ENCODE measurements at regions not wholly inside any gene's neighbourhood (a gene's known extent, or its start where the extent isn't known, plus 50 kb on each side); places are given as distances from the start of the nearest gene placed in this dataset.
"Not testable (repeated sequence)": the region's sequence is repeated elsewhere in the genome, so short reads cannot be mapped to it uniquely, and the experiment has no call there.

- Histone ChIP-seq H3K4me3 (ENCODE audit: low read length in 3 of 3) (no peak overlapping the region), H3K27me3 (ENCODE audit: control insufficient read depth, insufficient read depth, low read length) (no peaks in the 10 kb centered on the region), H3K27ac (ENCODE audit: low read depth in 2 of 2, low read length in 2 of 2) (no peak overlapping the region), H3K9me3 (ENCODE audit: control insufficient read depth in 2 of 3, insufficient read depth in 1 of 3, low read length in 3 of 3) (no peaks in the 10 kb centered on the region), H3K4me1 (ENCODE audit: control insufficient read depth in 2 of 3, insufficient read depth in 2 of 3, low read depth in 1 of 3, low read length in 3 of 3) (no peaks in the 10 kb centered on the region), H3K9ac (ENCODE audit: low read length in 3 of 3) (no peak overlapping the region), H3K36me3 (ENCODE audit: control insufficient read depth in 2 of 3, insufficient read depth in 3 of 3, low read length in 3 of 3) (no peaks in the 10 kb centered on the region)
- intact Hi-C loops (cut with DNase I), result no loop called here
- DNase-seq (no peak), FAIRE-seq (no peak)
- TF ChIP-seq CTCF (IDR thresholded peaks at IDR 0.05; ENCODE audit: borderline replicate concordance, extremely low read depth, insufficient read depth), result no peak
Measured at GRCh38 chr14:80017795-80018194, 193.5 kb downstream of the DIO2 start.

GRCh38 chr14:80010245-80010644 is 201.1 kb downstream of the DIO2 start:
- FAIRE-seq; H3K4me3 ChIP-seq (ENCODE audit: low read length in 3 of 3); H3K9ac ChIP-seq (ENCODE audit: low read length in 3 of 3); DNase-seq; intact Hi-C loops (cut with DNase I); H3K4me1 ChIP-seq (ENCODE audit: control insufficient read depth in 2 of 3, insufficient read depth in 2 of 3, low read depth in 1 of 3, low read length in 3 of 3); H3K27ac ChIP-seq (ENCODE audit: low read depth in 2 of 2, low read length in 2 of 2); H3K9me3 ChIP-seq (ENCODE audit: control insufficient read depth in 2 of 3, insufficient read depth in 1 of 3, low read length in 3 of 3); H3K27me3 ChIP-seq (ENCODE audit: control insufficient read depth, insufficient read depth, low read length); H3K36me3 ChIP-seq (ENCODE audit: control insufficient read depth in 2 of 3, insufficient read depth in 3 of 3, low read length in 3 of 3): not testable (repeated sequence)

- TF ChIP-seq CTCF (IDR thresholded peaks at IDR 0.05; ENCODE audit: borderline replicate concordance, extremely low read depth, insufficient read depth), result no peak
- Histone ChIP-seq H3K36me3 (ENCODE audit: control insufficient read depth in 2 of 3, insufficient read depth in 3 of 3, low read length in 3 of 3) (no peaks in the 10 kb centered on the region), H3K27me3 (ENCODE audit: control insufficient read depth, insufficient read depth, low read length) (no peaks in the 10 kb centered on the region), H3K9me3 (ENCODE audit: control insufficient read depth in 2 of 3, insufficient read depth in 1 of 3, low read length in 3 of 3) (no peaks in the 10 kb centered on the region), H3K4me1 (ENCODE audit: control insufficient read depth in 2 of 3, insufficient read depth in 2 of 3, low read depth in 1 of 3, low read length in 3 of 3) (no peaks in the 10 kb centered on the region), H3K27ac (ENCODE audit: low read depth in 2 of 2, low read length in 2 of 2) (no peak overlapping the region), H3K4me3 (ENCODE audit: low read length in 3 of 3) (no peak overlapping the region), H3K9ac (ENCODE audit: low read length in 3 of 3) (no peak overlapping the region)
- intact Hi-C loops (cut with DNase I), result no loop called here
- no peak for FAIRE-seq
- DNase-seq, result no peak
Measured at GRCh38 chr14:80005561-80005960, 205.7 kb downstream of the DIO2 start.

- Histone ChIP-seq H3K36me3 (ENCODE audit: control insufficient read depth in 2 of 3, insufficient read depth in 3 of 3, low read length in 3 of 3) (no peaks in the 10 kb centered on the region), H3K9ac (ENCODE audit: low read length in 3 of 3) (no peak overlapping the region), H3K27ac (ENCODE audit: low read depth in 2 of 2, low read length in 2 of 2) (no peak overlapping the region), H3K4me1 (ENCODE audit: control insufficient read depth in 2 of 3, insufficient read depth in 2 of 3, low read depth in 1 of 3, low read length in 3 of 3) (no peaks in the 10 kb centered on the region), H3K4me3 (ENCODE audit: low read length in 3 of 3) (no peak overlapping the region), H3K27me3 (ENCODE audit: control insufficient read depth, insufficient read depth, low read length) (no peaks in the 10 kb centered on the region), H3K9me3 (ENCODE audit: control insufficient read depth in 2 of 3, insufficient read depth in 1 of 3, low read length in 3 of 3) (no peaks in the 10 kb centered on the region)
- no peak for DNase-seq
- no peak for TF ChIP-seq CTCF (IDR thresholded peaks at IDR 0.05; ENCODE audit: borderline replicate concordance, extremely low read depth, insufficient read depth)
- intact Hi-C loops (cut with DNase I), result no loop called here
- FAIRE-seq, result no peak
Measured at GRCh38 chr14:80004871-80005270, 206.4 kb downstream of the DIO2 start.
